DOHH2 (cell line): ENCODE measurements at regions not wholly inside any gene's neighbourhood (a gene's known extent, or its start where the extent isn't known, plus 50 kb on each side); places are given as distances from the start of the nearest gene placed in this dataset.

Experiments
- H3F3A ChIP-seq: fragments of 200-600 bp; sonication (generic), shearing (Covaris generic); 2 replicates; pipeline ENCODE4 v1.6.0; 2016; ENCODE audit warnings: antibody characterized with exemption, mild to moderate bottlenecking; ENCODE audit not compliant: control insufficient read depth, insufficient read depth
- H3K27ac ChIP-seq: fragments of 200-600 bp; sonication (generic); 2 replicates; pipeline ENCODE4 v1.5.1; 2014; ENCODE audit warnings: low read depth, mild to moderate bottlenecking, low read length, moderate library complexity
- H3K27me3 ChIP-seq: fragments of 200-600 bp; sonication (generic); 2 replicates; pipeline ENCODE4 v1.6.1; 2014; ENCODE audit warnings: mild to moderate bottlenecking, low read length, mixed read lengths; ENCODE audit not compliant: control insufficient read depth
- H3K36me3 ChIP-seq: fragments of 200-600 bp; sonication (generic); 2 replicates; pipeline ENCODE4 v1.6.1; 2014; ENCODE audit warnings: mild to moderate bottlenecking, low read length, moderate library complexity, mixed read lengths; ENCODE audit not compliant: control insufficient read depth
- H3K4me1 ChIP-seq: fragments of 200-600 bp; sonication (generic); 2 replicates; pipeline ENCODE4 v1.6.1; 2014; ENCODE audit warnings: mild to moderate bottlenecking, low read length, mixed read lengths; ENCODE audit not compliant: control insufficient read depth
- H3K4me2 ChIP-seq: fragments of 200-600 bp; sonication (generic); 2 replicates; pipeline ENCODE4 v1.6.0; 2014; ENCODE audit warnings: mild to moderate bottlenecking, low read length, moderate library complexity
- H3K4me3 ChIP-seq: fragments of 200-600 bp; sonication (generic); 2 replicates; pipeline ENCODE4 v1.5.1; 2014; ENCODE audit warnings: mild to moderate bottlenecking, low read length, mixed read lengths
- H3K79me2 ChIP-seq: fragments of 200-600 bp; sonication (generic); 2 replicates; pipeline ENCODE4 v1.6.1; 2014; ENCODE audit warnings: mild to moderate bottlenecking, low read length, mixed read lengths; ENCODE audit not compliant: control insufficient read depth
- H3K9me2 ChIP-seq: fragments of 200-600 bp; sonication (generic); replicated peaks from 2 replicates; pipeline ENCODE4 v1.6.1; 2014; ENCODE audit warnings: mild to moderate bottlenecking, low read length, mixed read lengths; ENCODE audit not compliant: control insufficient read depth
- H3K9me3 ChIP-seq: fragments of 200-600 bp; sonication (generic); 2 replicates; pipeline ENCODE4 v1.6.1; 2014; ENCODE audit warnings: antibody characterized with exemption, low read length, mixed read lengths; ENCODE audit not compliant: control insufficient read depth, insufficient read depth
- H4K20me1 ChIP-seq: fragments of 200-600 bp; sonication (generic); 2 replicates; pipeline ENCODE4 v1.6.0; 2014; ENCODE audit warnings: low read depth, mild to moderate bottlenecking, antibody characterized with exemption, low read length, moderate library complexity; ENCODE audit not compliant: control insufficient read depth, insufficient read depth
- EZH2phosphoT487 ChIP-seq: fragments of 200-600 bp; sonication (generic); IDR thresholded peaks from 2 replicates; pipeline ENCODE4 v1.6.1; 2017; ENCODE audit warnings: borderline replicate concordance, mild to moderate bottlenecking, antibody characterized with exemption, low read length, moderate library complexity, mixed read lengths
- TF ChIP-seq, protein P1 (sequence below): fragments of 200-600 bp; sonication (generic); IDR thresholded peaks from one replicate; pipeline ENCODE4 v1.5.1; 2014; ENCODE audit warnings: antibody characterized with exemption, mild to moderate bottlenecking, low read depth, low read length; ENCODE audit not compliant: poor library complexity, severe bottlenecking

DNA sequence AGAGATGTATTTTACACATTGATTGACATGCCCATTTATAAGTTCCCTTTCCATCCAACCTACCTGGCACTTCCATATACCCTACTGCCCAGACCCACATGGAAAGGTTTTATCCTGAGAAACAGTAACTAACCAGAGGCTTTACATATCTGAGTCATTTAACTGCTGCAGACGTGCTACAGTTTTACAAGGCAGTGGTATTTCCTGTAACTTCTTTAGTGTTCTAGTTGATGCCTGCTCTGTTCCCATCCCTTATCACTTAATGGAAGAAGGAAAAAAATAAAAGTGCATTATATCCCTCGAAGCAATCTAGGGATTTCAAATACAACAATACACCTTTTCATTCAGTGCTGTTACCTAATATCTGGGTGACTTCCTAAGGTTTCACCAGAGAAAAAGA lies 107.1 kb downstream of the TMCO5A start:
- Histone ChIP-seq H3K9me2 (no peaks in the 10 kb centered on the region), H3K27ac (no peak overlapping the region), H3K79me2 (no peaks in the 10 kb centered on the region), H3K4me1 (no peaks in the 10 kb centered on the region), H3K4me2 (no peak overlapping the region), H4K20me1 (no peaks in the 10 kb centered on the region), H3K4me3 (no peak overlapping the region), H3K36me3 (no peaks in the 10 kb centered on the region), H3K9me3 (no peaks in the 10 kb centered on the region), H3K27me3 (no peaks in the 10 kb centered on the region), H3F3A (no peaks in the 10 kb centered on the region)
- TF ChIP-seq, protein P1, sequence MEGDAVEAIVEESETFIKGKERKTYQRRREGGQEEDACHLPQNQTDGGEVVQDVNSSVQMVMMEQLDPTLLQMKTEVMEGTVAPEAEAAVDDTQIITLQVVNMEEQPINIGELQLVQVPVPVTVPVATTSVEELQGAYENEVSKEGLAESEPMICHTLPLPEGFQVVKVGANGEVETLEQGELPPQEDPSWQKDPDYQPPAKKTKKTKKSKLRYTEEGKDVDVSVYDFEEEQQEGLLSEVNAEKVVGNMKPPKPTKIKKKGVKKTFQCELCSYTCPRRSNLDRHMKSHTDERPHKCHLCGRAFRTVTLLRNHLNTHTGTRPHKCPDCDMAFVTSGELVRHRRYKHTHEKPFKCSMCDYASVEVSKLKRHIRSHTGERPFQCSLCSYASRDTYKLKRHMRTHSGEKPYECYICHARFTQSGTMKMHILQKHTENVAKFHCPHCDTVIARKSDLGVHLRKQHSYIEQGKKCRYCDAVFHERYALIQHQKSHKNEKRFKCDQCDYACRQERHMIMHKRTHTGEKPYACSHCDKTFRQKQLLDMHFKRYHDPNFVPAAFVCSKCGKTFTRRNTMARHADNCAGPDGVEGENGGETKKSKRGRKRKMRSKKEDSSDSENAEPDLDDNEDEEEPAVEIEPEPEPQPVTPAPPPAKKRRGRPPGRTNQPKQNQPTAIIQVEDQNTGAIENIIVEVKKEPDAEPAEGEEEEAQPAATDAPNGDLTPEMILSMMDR: no peak
- TF ChIP-seq EZH2phosphoT487: no peak

DNA sequence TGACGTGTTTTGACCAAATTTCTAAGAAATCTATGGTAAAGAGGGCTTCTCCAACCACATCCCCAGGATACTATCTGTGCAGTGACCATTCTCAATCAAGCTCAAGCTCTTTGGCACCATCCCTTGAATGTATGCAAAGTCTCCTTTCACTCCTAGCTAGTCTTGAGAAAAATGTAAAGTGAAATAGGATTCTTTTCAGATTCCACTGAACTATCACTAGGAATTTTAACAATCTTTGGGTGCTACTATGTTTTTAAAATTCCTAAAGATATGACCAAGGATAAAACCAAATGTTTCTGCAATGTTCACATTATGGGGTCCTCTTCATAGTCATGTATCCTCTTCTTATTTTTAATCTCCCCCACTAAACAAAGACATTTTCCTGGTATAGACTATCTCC lies 107.8 kb downstream of the TMCO5A start:
- Histone ChIP-seq H3K27me3 (no peaks in the 10 kb centered on the region), H3K79me2 (no peaks in the 10 kb centered on the region), H3K4me1 (no peaks in the 10 kb centered on the region), H3K27ac (no peak overlapping the region), H4K20me1 (no peaks in the 10 kb centered on the region), H3K36me3 (no peaks in the 10 kb centered on the region), H3F3A (no peaks in the 10 kb centered on the region), H3K4me3 (no peak overlapping the region), H3K4me2 (no peak overlapping the region), H3K9me3 (no peaks in the 10 kb centered on the region), H3K9me2 (no peaks in the 10 kb centered on the region)
- no peak for TF ChIP-seq EZH2phosphoT487
- TF ChIP-seq, protein P1: no peak

DNA sequence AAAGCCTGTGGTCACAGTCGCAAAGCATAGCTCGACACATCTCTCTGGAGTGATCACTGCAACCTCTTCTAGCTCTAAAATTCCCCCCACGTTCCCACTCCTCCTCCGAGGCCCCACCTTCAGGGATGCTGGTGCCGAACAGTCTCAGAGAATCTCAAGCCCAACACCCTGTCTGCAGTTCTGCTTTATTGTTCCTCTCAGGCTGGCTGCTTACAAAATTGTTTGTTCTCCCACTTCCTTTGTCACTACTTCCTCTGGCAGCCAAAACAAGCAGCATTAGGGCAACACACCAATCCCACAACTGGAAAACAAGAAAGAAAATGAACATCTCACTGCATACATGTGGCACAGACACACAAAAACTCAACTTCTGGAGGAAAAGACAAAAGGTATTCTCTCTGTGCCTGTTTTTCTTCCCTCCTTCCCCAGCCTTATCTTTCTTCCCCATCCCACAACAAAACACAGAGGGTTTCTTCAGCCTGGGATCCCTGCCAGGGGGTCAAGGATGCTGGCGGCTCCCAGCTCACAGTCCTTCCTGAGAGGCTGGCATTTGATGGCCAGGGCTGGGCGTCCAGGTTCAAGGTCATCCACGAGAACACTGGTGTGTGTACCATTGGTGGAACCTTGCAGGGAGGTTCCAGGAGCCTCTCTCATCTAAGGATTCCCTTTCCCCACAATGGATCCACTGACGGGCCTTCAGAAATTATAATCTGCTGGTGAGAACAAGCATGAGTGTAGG lies 108.4 kb downstream of the TMCO5A start:
- H3K79me2 ChIP-seq: no peaks in the 10 kb centered on the region
- no peaks in the 10 kb centered on the region for H3K27me3 ChIP-seq
- no peaks in the 10 kb centered on the region for H3K36me3 ChIP-seq
- H3K4me2 ChIP-seq: no peak overlapping the region
- H3K27ac ChIP-seq: no peak overlapping the region
- no peaks in the 10 kb centered on the region for H3K9me3 ChIP-seq
- H4K20me1 ChIP-seq: no peaks in the 10 kb centered on the region
- H3K9me2 ChIP-seq: no peaks in the 10 kb centered on the region
- TF ChIP-seq EZH2phosphoT487: no peak
- TF ChIP-seq, protein P1: no peak
- no peak overlapping the region for H3K4me3 ChIP-seq
- no peaks in the 10 kb centered on the region for H3K4me1 ChIP-seq
- no peaks in the 10 kb centered on the region for H3F3A ChIP-seq
